ENCODE measurements at regions not wholly inside any gene's neighbourhood (a gene's known extent, or its start where the extent isn't known, plus 50 kb on each side); places are given as distances from the start of the nearest gene placed in this dataset.

DNA sequence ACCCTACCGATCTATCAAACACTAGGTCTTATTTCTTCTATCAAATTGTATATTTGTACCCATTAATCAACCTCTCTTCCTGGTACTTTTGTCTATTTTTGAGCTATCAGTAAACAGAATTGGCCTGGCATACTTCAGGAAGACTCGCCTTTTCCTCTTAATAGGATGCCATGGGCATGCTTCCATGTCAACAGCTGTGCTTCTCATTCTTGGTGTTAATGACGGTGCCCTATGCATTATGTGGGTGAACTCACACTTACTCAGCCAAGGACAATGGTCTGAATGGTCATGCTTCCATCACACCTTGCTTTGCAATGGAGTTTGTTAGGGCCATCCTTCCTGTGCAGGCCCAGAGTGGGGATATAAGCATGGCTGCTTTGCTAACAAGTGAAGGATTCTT, 521.8 kb downstream of the MIAT start:
- TF ChIP-seq, protein P1, sequence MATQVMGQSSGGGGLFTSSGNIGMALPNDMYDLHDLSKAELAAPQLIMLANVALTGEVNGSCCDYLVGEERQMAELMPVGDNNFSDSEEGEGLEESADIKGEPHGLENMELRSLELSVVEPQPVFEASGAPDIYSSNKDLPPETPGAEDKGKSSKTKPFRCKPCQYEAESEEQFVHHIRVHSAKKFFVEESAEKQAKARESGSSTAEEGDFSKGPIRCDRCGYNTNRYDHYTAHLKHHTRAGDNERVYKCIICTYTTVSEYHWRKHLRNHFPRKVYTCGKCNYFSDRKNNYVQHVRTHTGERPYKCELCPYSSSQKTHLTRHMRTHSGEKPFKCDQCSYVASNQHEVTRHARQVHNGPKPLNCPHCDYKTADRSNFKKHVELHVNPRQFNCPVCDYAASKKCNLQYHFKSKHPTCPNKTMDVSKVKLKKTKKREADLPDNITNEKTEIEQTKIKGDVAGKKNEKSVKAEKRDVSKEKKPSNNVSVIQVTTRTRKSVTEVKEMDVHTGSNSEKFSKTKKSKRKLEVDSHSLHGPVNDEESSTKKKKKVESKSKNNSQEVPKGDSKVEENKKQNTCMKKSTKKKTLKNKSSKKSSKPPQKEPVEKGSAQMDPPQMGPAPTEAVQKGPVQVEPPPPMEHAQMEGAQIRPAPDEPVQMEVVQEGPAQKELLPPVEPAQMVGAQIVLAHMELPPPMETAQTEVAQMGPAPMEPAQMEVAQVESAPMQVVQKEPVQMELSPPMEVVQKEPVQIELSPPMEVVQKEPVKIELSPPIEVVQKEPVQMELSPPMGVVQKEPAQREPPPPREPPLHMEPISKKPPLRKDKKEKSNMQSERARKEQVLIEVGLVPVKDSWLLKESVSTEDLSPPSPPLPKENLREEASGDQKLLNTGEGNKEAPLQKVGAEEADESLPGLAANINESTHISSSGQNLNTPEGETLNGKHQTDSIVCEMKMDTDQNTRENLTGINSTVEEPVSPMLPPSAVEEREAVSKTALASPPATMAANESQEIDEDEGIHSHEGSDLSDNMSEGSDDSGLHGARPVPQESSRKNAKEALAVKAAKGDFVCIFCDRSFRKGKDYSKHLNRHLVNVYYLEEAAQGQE (IDR thresholded peaks at IDR 0.05; ENCODE audit: insufficient read depth in 1 of 2, low read depth in 2 of 2, low read length in 2 of 2) = no peak
- TF ChIP-seq TAF1 (IDR thresholded peaks at IDR 0.05; ENCODE audit: borderline replicate concordance, insufficient read depth, low read length) (no peak), POLR2AphosphoS5 (IDR thresholded peaks at IDR 0.05; ENCODE audit: low read depth, low read length) (no peak), FOXP2 (optimal IDR thresholded peaks at IDR 0.05; ENCODE audit: borderline replicate concordance, extremely low read depth, extremely low read length, insufficient read depth) (no peak), SIN3A (IDR thresholded peaks at IDR 0.05; ENCODE audit: borderline replicate concordance, insufficient read depth, low read length) (no peak)

DNA sequence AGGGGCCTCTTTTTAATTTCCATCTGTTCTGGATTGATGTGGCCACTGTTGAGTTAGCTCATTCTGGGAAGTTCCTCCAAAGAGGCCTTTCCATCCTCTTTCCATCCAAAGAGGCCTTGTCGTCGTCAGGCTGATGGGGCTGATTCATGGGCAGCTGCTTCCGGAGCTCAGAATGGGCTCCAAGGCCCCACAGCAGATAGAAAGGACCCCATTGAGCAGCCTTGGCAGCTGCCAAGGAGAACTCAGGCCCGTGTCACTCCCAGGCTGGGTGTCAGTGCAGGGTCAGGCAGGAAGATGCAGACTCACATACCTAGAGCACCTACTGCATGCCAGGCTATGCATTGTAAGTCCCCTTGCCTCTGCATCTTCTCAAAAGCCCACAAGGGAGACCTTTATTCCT, 524.1 kb downstream of the MIAT start:
- TF ChIP-seq, protein P1 (IDR thresholded peaks at IDR 0.05; ENCODE audit: insufficient read depth in 1 of 2, low read depth in 2 of 2, low read length in 2 of 2) = no peak

DNA sequence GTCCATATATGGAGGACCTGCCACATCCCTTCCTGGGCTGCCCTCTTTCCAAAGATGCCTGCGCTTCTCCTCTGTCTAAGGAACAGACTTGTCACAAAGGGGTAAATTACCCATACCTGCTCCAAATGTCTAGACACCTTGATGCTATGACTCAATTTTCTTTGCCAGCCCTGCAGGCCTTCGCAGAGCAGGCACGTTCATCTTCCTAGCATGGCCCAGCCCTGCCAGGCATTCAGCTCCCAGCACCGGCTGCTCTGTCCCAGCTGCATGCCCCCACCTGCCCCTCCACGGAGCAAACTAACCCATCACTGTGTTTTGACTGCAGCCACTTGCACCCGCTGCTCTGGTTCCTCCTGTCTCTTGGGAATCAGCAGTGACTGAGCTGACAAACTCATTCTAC, 526.1 kb downstream of the MIAT start:
- TF ChIP-seq TAF1 (IDR thresholded peaks at IDR 0.05; ENCODE audit: borderline replicate concordance, insufficient read depth, low read length) = no peak
- TF ChIP-seq, protein P1 (IDR thresholded peaks at IDR 0.05; ENCODE audit: insufficient read depth in 1 of 2, low read depth in 2 of 2, low read length in 2 of 2) = no peak
- no peak for TF ChIP-seq POLR2AphosphoS5 (IDR thresholded peaks at IDR 0.05; ENCODE audit: low read depth, low read length)
- TF ChIP-seq SIN3A (IDR thresholded peaks at IDR 0.05; ENCODE audit: borderline replicate concordance, insufficient read depth, low read length) = no peak

DNA sequence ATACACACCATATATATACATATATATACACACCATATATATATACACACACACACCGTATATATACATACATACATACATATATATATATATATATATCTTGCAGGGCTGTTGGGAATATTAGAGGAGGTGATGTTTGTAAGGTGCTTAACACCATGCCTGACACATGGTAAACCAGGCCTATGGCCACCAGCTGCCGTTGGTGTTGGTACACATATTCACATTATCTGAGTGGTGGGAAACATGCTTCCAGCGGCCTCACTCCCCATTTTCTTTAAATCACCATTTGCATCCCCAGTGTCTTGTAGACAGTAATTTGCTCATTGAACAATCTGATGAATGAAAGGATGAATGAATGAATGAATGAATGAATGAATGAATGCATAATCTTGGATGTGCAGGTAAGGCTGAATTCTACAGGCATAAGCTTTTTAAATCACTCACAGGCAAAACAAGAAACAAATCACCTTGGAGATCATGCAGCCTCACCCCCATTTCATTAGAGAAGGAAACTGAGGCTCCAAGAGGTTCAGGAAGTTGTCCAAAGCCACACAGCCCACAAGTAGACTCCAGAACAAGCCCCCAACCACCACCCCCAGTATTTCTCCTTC, 527.8 kb downstream of the MIAT start:
- TF ChIP-seq SIN3A (IDR thresholded peaks at IDR 0.05; ENCODE audit: borderline replicate concordance, insufficient read depth, low read length) = no peak
- TF ChIP-seq POLR2AphosphoS5 (IDR thresholded peaks at IDR 0.05; ENCODE audit: low read depth, low read length) = no peak

DNA sequence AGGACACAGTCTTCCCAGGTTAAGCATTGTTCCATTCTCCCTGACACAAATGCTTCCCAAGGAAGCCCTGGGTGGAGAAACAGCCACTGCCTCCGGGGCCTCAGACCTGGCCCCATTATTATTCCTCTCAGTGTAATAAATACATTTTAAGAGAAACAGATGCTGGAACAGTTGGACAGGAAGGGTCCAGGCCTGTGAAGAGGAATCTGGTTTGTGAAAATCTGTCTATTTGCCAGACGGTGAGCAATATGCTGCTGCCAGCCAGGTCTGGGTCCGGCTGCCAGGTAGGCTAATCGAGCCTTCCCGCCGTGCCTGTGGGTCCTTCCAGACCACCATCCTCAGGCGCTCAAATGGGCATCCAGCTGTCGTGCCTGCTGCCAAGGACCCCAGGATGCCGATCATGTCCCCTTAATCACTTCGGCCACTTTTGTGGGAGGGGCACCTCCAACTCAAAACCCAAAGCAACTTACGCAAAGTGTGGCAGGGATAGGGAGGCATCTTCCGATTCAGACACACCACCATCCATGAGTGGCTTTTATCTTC, 528.4 kb downstream of the MIAT start:
- TF ChIP-seq POLR2AphosphoS5 (IDR thresholded peaks at IDR 0.05; ENCODE audit: low read depth, low read length) (no peak), TAF1 (IDR thresholded peaks at IDR 0.05; ENCODE audit: borderline replicate concordance, insufficient read depth, low read length) (no peak), SIN3A (IDR thresholded peaks at IDR 0.05; ENCODE audit: borderline replicate concordance, insufficient read depth, low read length) (no peak), FOXP2 (optimal IDR thresholded peaks at IDR 0.05; ENCODE audit: borderline replicate concordance, extremely low read depth, extremely low read length, insufficient read depth) (no peak)
- TF ChIP-seq, protein P1 (IDR thresholded peaks at IDR 0.05; ENCODE audit: insufficient read depth in 1 of 2, low read depth in 2 of 2, low read length in 2 of 2) = no peak

Data from PFSK-1 (cell line).